ENCODE measurements at regions not wholly inside any gene's neighbourhood (a gene's known extent, or its start where the extent isn't known, plus 50 kb on each side); places are given as distances from the start of the nearest gene placed in this dataset.

DNA sequence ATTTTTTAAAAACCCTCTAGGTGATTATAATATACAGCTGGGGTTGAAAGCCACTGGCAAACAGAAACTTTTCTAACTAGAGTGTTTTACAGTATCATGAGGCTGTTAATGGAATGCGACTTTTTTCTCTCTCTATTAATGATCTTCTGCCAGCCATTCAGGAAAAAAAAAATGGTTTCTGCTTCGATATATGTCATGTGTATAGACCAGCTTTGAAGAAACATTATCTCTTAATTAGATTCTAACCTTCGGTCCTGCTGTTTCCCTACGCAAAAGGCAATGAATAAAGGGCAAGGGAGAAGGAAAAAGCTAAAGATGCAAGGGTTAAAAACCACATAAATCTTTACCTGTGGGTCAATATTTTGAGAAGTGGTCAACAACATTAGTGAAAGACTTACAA, 1662.1 kb upstream of the TENM3 start:
- DNase-seq (ENCODE audit: low spot score): no peak
- no peak overlapping the region for H2AFZ ChIP-seq (ENCODE audit: low read length)

DNA sequence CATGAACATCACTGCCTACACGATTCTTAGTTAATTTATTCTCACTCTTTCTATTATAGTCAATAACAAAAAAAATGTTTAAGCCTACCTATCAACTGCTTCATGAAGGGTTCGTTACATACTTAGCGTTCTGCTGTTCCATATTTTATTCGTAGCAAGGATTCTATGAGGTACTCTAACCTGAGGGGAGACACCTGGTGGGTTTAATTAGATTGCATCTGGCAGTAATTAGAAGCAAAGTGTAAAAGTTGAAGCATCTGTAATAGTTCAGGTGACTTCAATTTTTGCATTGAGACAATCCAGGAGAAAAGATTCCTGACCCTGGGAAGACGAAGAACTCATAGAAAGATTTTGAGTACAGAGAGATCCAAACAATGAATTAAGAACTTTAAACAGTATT, 1655.8 kb upstream of the TENM3 start:
- Histone ChIP-seq H2BK5ac (ENCODE audit: low read length) (no peak overlapping the region), H2AK5ac (ENCODE audit: low read depth, low read length) (no peak overlapping the region), H4K91ac (ENCODE audit: low read depth, low read length, poor library complexity) (no peak overlapping the region), H2BK15ac (ENCODE audit: low read length) (no peak overlapping the region), H2BK12ac (ENCODE audit: low read length) (no peak overlapping the region), H3K14ac (ENCODE audit: low read length) (no peak overlapping the region), H3K4ac (ENCODE audit: low read length) (no peak overlapping the region), H3K27ac (replicated peaks; ENCODE audit: low read length) (no peak overlapping the region), H3K9me3 (replicated peaks in 1 of 2; ENCODE audit: control insufficient read depth in 2 of 2, insufficient read depth in 1 of 2, low read depth in 1 of 2, low read length in 2 of 2) (no peaks in the 10 kb centered on the region), H3K18ac (ENCODE audit: low read length) (no peak overlapping the region), H2AFZ (ENCODE audit: low read length) (no peak overlapping the region), H3K4me2 (ENCODE audit: insufficient read depth, low read length, poor library complexity, severe bottlenecking) (no peak overlapping the region), H2BK120ac (ENCODE audit: low read depth, low read length) (no peak overlapping the region), H3K4me3 (ENCODE audit: low read length in 2 of 2) (no peak overlapping the region), H4K8ac (ENCODE audit: low read depth, low read length) (no peak overlapping the region), H3K23ac (ENCODE audit: low read depth, low read length, poor library complexity) (no peak overlapping the region), H3K4me1 (ENCODE audit: control insufficient read depth in 2 of 2, insufficient read depth in 1 of 2, low read depth in 1 of 2, low read length in 2 of 2) (no peaks in the 10 kb centered on the region), H3K27me3 (ENCODE audit: control insufficient read depth in 3 of 3, insufficient read depth in 3 of 3, low read depth in 1 of 3, low read length in 3 of 3) (no peaks in the 10 kb centered on the region), H3K9ac (ENCODE audit: low read depth, low read length, poor library complexity) (no peak overlapping the region), H3K79me1 (ENCODE audit: low read depth, low read length) (no peaks in the 10 kb centered on the region), H3K36me3 (replicated peaks in 1 of 2; ENCODE audit: control insufficient read depth in 2 of 2, insufficient read depth in 2 of 2, low read length in 2 of 2) (no peaks in the 10 kb centered on the region)
- WGBS, 2 donors (ENCODE audit: extremely low coverage in 2 of 2, insufficient read length in 2 of 2, insufficient replicate concordance in 1 of 2): no CpG with 5 or more reads among the region's 5 CpGs
- no peak for DNase-seq (ENCODE audit: low spot score)

More for the DNA sequence above, 1662.1 kb upstream of the TENM3 start:
- H3K9me3 ChIP-seq (replicated peaks in 1 of 2; ENCODE audit: control insufficient read depth in 2 of 2, insufficient read depth in 1 of 2, low read depth in 1 of 2, low read length in 2 of 2): no peaks in the 10 kb centered on the region
- no peak overlapping the region for H3K27ac ChIP-seq (replicated peaks; ENCODE audit: low read length)
- H3K4ac ChIP-seq (ENCODE audit: low read length): no peak overlapping the region
- no peak overlapping the region for H4K8ac ChIP-seq (ENCODE audit: low read depth, low read length)
- H3K79me1 ChIP-seq (ENCODE audit: low read depth, low read length): no peaks in the 10 kb centered on the region
- no peak overlapping the region for H2BK15ac ChIP-seq (ENCODE audit: low read length)
- no peaks in the 10 kb centered on the region for H3K4me1 ChIP-seq (ENCODE audit: control insufficient read depth in 2 of 2, insufficient read depth in 1 of 2, low read depth in 1 of 2, low read length in 2 of 2)
- H4K91ac ChIP-seq (ENCODE audit: low read depth, low read length, poor library complexity): no peak overlapping the region
- H3K18ac ChIP-seq (ENCODE audit: low read length): no peak overlapping the region
- no peaks in the 10 kb centered on the region for H3K36me3 ChIP-seq (replicated peaks in 1 of 2; ENCODE audit: control insufficient read depth in 2 of 2, insufficient read depth in 2 of 2, low read length in 2 of 2)
- H3K4me2 ChIP-seq (ENCODE audit: insufficient read depth, low read length, poor library complexity, severe bottlenecking): no peak overlapping the region
- WGBS, 2 donors (ENCODE audit: extremely low coverage in 2 of 2, insufficient read length in 2 of 2, insufficient replicate concordance in 1 of 2): no CpG with 5 or more reads among the region's 4 CpGs
- H2BK5ac ChIP-seq (ENCODE audit: low read length): no peak overlapping the region
- H2BK120ac ChIP-seq (ENCODE audit: low read depth, low read length): no peak overlapping the region
- no peak overlapping the region for H3K9ac ChIP-seq (ENCODE audit: low read depth, low read length, poor library complexity)
- H3K27me3 ChIP-seq (ENCODE audit: control insufficient read depth in 3 of 3, insufficient read depth in 3 of 3, low read depth in 1 of 3, low read length in 3 of 3): no peaks in the 10 kb centered on the region
- no peak overlapping the region for H3K23ac ChIP-seq (ENCODE audit: low read depth, low read length, poor library complexity)
- no peak overlapping the region for H3K14ac ChIP-seq (ENCODE audit: low read length)
- no peak overlapping the region for H3K4me3 ChIP-seq (ENCODE audit: low read length in 2 of 2)
- no peak overlapping the region for H2BK12ac ChIP-seq (ENCODE audit: low read length)
- H2AK5ac ChIP-seq (ENCODE audit: low read depth, low read length): no peak overlapping the region

DNA sequence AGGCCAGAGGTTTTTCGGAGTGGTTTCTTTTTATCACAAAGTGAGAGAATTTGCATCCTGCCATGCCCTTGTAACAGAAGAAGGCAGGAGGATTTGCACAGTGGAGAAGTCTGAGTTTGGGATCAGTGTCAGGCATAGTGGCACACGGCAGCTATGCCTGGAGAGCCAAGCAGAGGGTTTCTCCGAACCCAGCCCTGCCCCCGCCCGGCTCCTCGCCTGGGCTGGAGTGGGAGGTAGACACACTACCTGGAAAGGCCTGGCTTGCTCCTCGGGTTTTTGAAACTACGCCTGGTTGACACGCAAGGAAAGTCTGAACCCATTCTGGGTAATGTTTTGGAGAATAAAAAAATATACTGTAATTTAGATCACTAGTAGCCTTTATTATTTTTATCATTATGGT, 1653.6 kb upstream of the TENM3 start:
- H3K4ac ChIP-seq (ENCODE audit: low read length): no peak overlapping the region
- H3K36me3 ChIP-seq (replicated peaks in 1 of 2; ENCODE audit: control insufficient read depth in 2 of 2, insufficient read depth in 2 of 2, low read length in 2 of 2): no peaks in the 10 kb centered on the region
- no peaks in the 10 kb centered on the region for H3K9me3 ChIP-seq (replicated peaks in 1 of 2; ENCODE audit: control insufficient read depth in 2 of 2, insufficient read depth in 1 of 2, low read depth in 1 of 2, low read length in 2 of 2)
- H3K4me2 ChIP-seq (ENCODE audit: insufficient read depth, low read length, poor library complexity, severe bottlenecking): no peak overlapping the region
- H3K4me3 ChIP-seq (ENCODE audit: low read length in 2 of 2): no peak overlapping the region
- H2BK5ac ChIP-seq (ENCODE audit: low read length): no peak overlapping the region
- no peak overlapping the region for H3K14ac ChIP-seq (ENCODE audit: low read length)
- no peaks in the 10 kb centered on the region for H3K79me1 ChIP-seq (ENCODE audit: low read depth, low read length)
- no peaks in the 10 kb centered on the region for H3K4me1 ChIP-seq (ENCODE audit: control insufficient read depth in 2 of 2, insufficient read depth in 1 of 2, low read depth in 1 of 2, low read length in 2 of 2)
- no peak overlapping the region for H2BK120ac ChIP-seq (ENCODE audit: low read depth, low read length)
- H2BK12ac ChIP-seq (ENCODE audit: low read length): no peak overlapping the region
- WGBS, 2 donors (ENCODE audit: extremely low coverage in 2 of 2, insufficient read length in 2 of 2, insufficient replicate concordance in 1 of 2): no CpG with 5 or more reads among the region's 9 CpGs
- H2BK15ac ChIP-seq (ENCODE audit: low read length): no peak overlapping the region
- H3K27ac ChIP-seq (replicated peaks; ENCODE audit: low read length): no peak overlapping the region
- no peak overlapping the region for H2AFZ ChIP-seq (ENCODE audit: low read length)
- DNase-seq (ENCODE audit: low spot score): no peak
- H2AK5ac ChIP-seq (ENCODE audit: low read depth, low read length): no peak overlapping the region
- H3K23ac ChIP-seq (ENCODE audit: low read depth, low read length, poor library complexity): no peak overlapping the region
- no peak overlapping the region for H3K18ac ChIP-seq (ENCODE audit: low read length)
- no peak overlapping the region for H4K8ac ChIP-seq (ENCODE audit: low read depth, low read length)
- H3K27me3 ChIP-seq (ENCODE audit: control insufficient read depth in 3 of 3, insufficient read depth in 3 of 3, low read depth in 1 of 3, low read length in 3 of 3): no peaks in the 10 kb centered on the region
- no peak overlapping the region for H4K91ac ChIP-seq (ENCODE audit: low read depth, low read length, poor library complexity)
- H3K9ac ChIP-seq (ENCODE audit: low read depth, low read length, poor library complexity): no peak overlapping the region

DNA sequence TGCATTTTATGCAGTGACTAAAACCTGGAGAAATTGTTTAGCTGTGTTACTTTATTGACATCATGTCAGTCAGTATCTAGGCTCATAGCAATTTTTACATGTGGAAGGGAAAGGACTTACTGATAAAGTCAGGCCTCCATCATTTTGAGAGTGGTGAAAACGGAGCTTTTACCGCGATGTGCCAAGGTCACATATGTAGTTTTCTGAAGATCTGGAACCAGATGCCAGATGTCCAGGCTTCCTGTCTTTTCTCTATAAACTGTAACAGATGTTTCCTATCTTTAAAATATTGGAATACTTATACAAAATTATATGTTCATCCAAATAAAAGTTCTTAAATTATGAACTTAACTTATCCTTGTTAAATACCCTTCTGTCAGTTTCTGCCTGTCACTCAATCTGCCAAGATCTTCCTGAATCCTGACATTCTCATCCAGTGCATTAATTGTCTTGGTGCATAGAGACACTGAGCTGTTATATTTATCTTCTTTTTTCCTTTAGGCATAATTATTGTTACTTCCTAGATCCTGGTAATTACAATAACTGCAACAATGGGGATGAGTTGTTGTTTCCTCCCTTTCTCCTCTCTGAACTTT, 1646.2 kb upstream of the TENM3 start:
- no peak overlapping the region for H3K18ac ChIP-seq (ENCODE audit: low read length)
- H2AFZ ChIP-seq (ENCODE audit: low read length): no peak overlapping the region
- no peak overlapping the region for H2BK120ac ChIP-seq (ENCODE audit: low read depth, low read length)
- no peak overlapping the region for H3K4me2 ChIP-seq (ENCODE audit: insufficient read depth, low read length, poor library complexity, severe bottlenecking)
- no peak overlapping the region for H3K4ac ChIP-seq (ENCODE audit: low read length)
- no peak overlapping the region for H4K8ac ChIP-seq (ENCODE audit: low read depth, low read length)
- no peak overlapping the region for H4K91ac ChIP-seq (ENCODE audit: low read depth, low read length, poor library complexity)
- H2BK12ac ChIP-seq (ENCODE audit: low read length): no peak overlapping the region
- no peaks in the 10 kb centered on the region for H3K9me3 ChIP-seq (replicated peaks in 1 of 2; ENCODE audit: control insufficient read depth in 2 of 2, insufficient read depth in 1 of 2, low read depth in 1 of 2, low read length in 2 of 2)
- no peak overlapping the region for H3K27ac ChIP-seq (replicated peaks; ENCODE audit: low read length)
- no peak overlapping the region for H3K9ac ChIP-seq (ENCODE audit: low read depth, low read length, poor library complexity)
- H2BK5ac ChIP-seq (ENCODE audit: low read length): no peak overlapping the region
- no peak overlapping the region for H3K23ac ChIP-seq (ENCODE audit: low read depth, low read length, poor library complexity)
- no peak overlapping the region for H3K14ac ChIP-seq (ENCODE audit: low read length)
- no peaks in the 10 kb centered on the region for H3K36me3 ChIP-seq (replicated peaks in 1 of 2; ENCODE audit: control insufficient read depth in 2 of 2, insufficient read depth in 2 of 2, low read length in 2 of 2)
- H2AK5ac ChIP-seq (ENCODE audit: low read depth, low read length): no peak overlapping the region
- H3K79me1 ChIP-seq (ENCODE audit: low read depth, low read length): no peaks in the 10 kb centered on the region
- no peaks in the 10 kb centered on the region for H3K27me3 ChIP-seq (ENCODE audit: control insufficient read depth in 3 of 3, insufficient read depth in 3 of 3, low read depth in 1 of 3, low read length in 3 of 3)
- no peaks in the 10 kb centered on the region for H3K4me1 ChIP-seq (ENCODE audit: control insufficient read depth in 2 of 2, insufficient read depth in 1 of 2, low read depth in 1 of 2, low read length in 2 of 2)
- no peak overlapping the region for H3K4me3 ChIP-seq (ENCODE audit: low read length in 2 of 2)
- WGBS, 2 donors (ENCODE audit: extremely low coverage in 2 of 2, insufficient read length in 2 of 2, insufficient replicate concordance in 1 of 2): no CpG with 5 or more reads among the region's 3 CpGs
- H2BK15ac ChIP-seq (ENCODE audit: low read length): no peak overlapping the region
- no peak for DNase-seq (ENCODE audit: low spot score)

All from neuronal stem cell (in vitro differentiated cells).